ENCODE measurements at regions not wholly inside any gene's neighbourhood (a gene's known extent, or its start where the extent isn't known, plus 50 kb on each side); places are given as distances from the start of the nearest gene placed in this dataset.

- no peaks in the 10 kb centered on the region for H3K27me3 ChIP-seq
- H3K4me1 ChIP-seq = peaks cover 0 to 12% (median 0%) of the 10 kb centered on the region in 12 donors
- H3K4me3 ChIP-seq = no peak overlapping the region
- intact Hi-C loops (cut with DNase I) = no loop called here
- ATAC-seq = no peak
- WGBS, 4 donors = 89 to 94% (median 91%) methylated on average over 2 of the region's 2 CpGs
- H3K27ac ChIP-seq = no peak overlapping the region
- no peaks in the 10 kb centered on the region for H3K36me3 ChIP-seq
- no peak for TF ChIP-seq CTCF (IDR thresholded peaks at IDR 0.05)
- TF ChIP-seq POLR2A (IDR thresholded peaks at IDR 0.05) = no peak
- H3K9me3 ChIP-seq = no peaks in the 10 kb centered on the region
- DNase-seq = no peak
Measured at GRCh38 chr3:177733936-177734335, 536.7 kb upstream of the TBL1XR1 start.

GRCh38 chr3:177735431-177735830, 538.1 kb upstream of the TBL1XR1 start:
- intact Hi-C loops (cut with DNase I) = no loop called here
- no peaks in the 10 kb centered on the region for H3K9me3 ChIP-seq

GRCh38 chr3:177739461-177739860, 542.2 kb upstream of the TBL1XR1 start:
- WGBS, 4 donors = 95 to 99% (median 96%) methylated on average over 5 of the region's 5 CpGs
- DNase-seq (no peak), ATAC-seq (no peak)
- peaks cover 0 to 9% (median 0%) of the 10 kb centered on the region in 12 donors for H3K4me1 ChIP-seq
- no peaks in the 10 kb centered on the region for H3K36me3 ChIP-seq
- H3K27me3 ChIP-seq = no peaks in the 10 kb centered on the region
- no peak overlapping the region for H3K27ac ChIP-seq
- H3K4me3 ChIP-seq = no peak overlapping the region
- intact Hi-C loops (cut with DNase I) = no loop called here
- no peaks in the 10 kb centered on the region for H3K9me3 ChIP-seq
- TF ChIP-seq POLR2A (IDR thresholded peaks at IDR 0.05) (no peak), CTCF (IDR thresholded peaks at IDR 0.05) (no peak)

More at GRCh38 chr3:177735431-177735830, 538.1 kb upstream of the TBL1XR1 start:
- H3K27me3 ChIP-seq = no peaks in the 10 kb centered on the region
- WGBS, 4 donors = 88 to 92% (median 89%) methylated on average over 2 of the region's 2 CpGs
- no peak for TF ChIP-seq CTCF (IDR thresholded peaks at IDR 0.05)
- no peak for TF ChIP-seq POLR2A (IDR thresholded peaks at IDR 0.05)
- no peak for ATAC-seq
- no peak overlapping the region for H3K27ac ChIP-seq
- no peak overlapping the region for H3K4me3 ChIP-seq
- H3K36me3 ChIP-seq = no peaks in the 10 kb centered on the region
- H3K4me1 ChIP-seq = peaks cover 0 to 2% (median 0%) of the 10 kb centered on the region in 12 donors
- no peak for DNase-seq

- TF ChIP-seq POLR2A (IDR thresholded peaks at IDR 0.05) (no peak), CTCF (IDR thresholded peaks at IDR 0.05) (no peak)
- Histone ChIP-seq H3K27me3 (no peaks in the 10 kb centered on the region), H3K36me3 (no peaks in the 10 kb centered on the region), H3K4me1 (peaks cover 0 to 15% (median 0%) of the 10 kb centered on the region in 12 donors), H3K27ac (peak overlapping the region in 1 of 12 donors; percentile 8), H3K4me3 (no peak overlapping the region), H3K9me3 (no peaks in the 10 kb centered on the region)
- ATAC-seq (no peak), DNase-seq (no peak)
- intact Hi-C loops (cut with DNase I) = no loop called here
- 86 to 93% (median 90%) methylated on average over 3 of the region's 3 CpGs for WGBS, 4 donors
Measured at GRCh38 chr3:177740254-177740653, 543.0 kb upstream of the TBL1XR1 start.

All from heart left ventricle (tissue), 16 donors.